Activated effector memory CD4-positive, alpha-beta T cell treated with anti-CD3 and anti-CD28 coated beads, Interleukin-2, amount 50 U/mL, for 16 hours (primary cell): ENCODE measurements at regions not wholly inside any gene's neighbourhood (a gene's known extent, or its start where the extent isn't known, plus 50 kb on each side); places are given as distances from the start of the nearest gene placed in this dataset.

Source experiments
- DNase-seq: peaks from one replicate; pipeline ENCODE4 v3.0.0-alpha.2; 2020

- no peak for DNase-seq
Measured at GRCh38 chr10:3902809-3903410, 117.9 kb upstream of the KLF6 start.

- peak; percentile 81 for DNase-seq
Measured at GRCh38 chr10:3902054-3902808, 117.2 kb upstream of the KLF6 start.

- no peak for DNase-seq
Measured at GRCh38 chr10:3901370-3901769, 116.4 kb upstream of the KLF6 start.

GRCh38 chr10:3900391-3900790 lies 115.4 kb upstream of the KLF6 start:
- no peak for DNase-seq

- no peak for DNase-seq
Measured at GRCh38 chr10:3898821-3899220, 113.8 kb upstream of the KLF6 start.

- DNase-seq: no peak
Measured at GRCh38 chr10:3897156-3897555, 112.1 kb upstream of the KLF6 start.

- DNase-seq: no peak
Measured at GRCh38 chr10:3896161-3896560, 111.2 kb upstream of the KLF6 start.

GRCh38 chr10:3895045-3895631 lies 110.1 kb upstream of the KLF6 start:
- DNase-seq: no peak

GRCh38 chr10:3893901-3894563 lies 109.0 kb upstream of the KLF6 start:
- DNase-seq: no peak

- DNase-seq: no peak
Measured at GRCh38 chr10:3892440-3893425, 107.7 kb upstream of the KLF6 start.

- DNase-seq: no peak
Measured at GRCh38 chr10:3891396-3891795, 106.4 kb upstream of the KLF6 start.

- no peak for DNase-seq
Measured at GRCh38 chr10:3890602-3891352, 105.8 kb upstream of the KLF6 start.

- DNase-seq: no peak
Measured at GRCh38 chr10:3889961-3890522, 105.0 kb upstream of the KLF6 start.

GRCh38 chr10:3887885-3888476 lies 103.0 kb upstream of the KLF6 start:
- peak; percentile 90 for DNase-seq

GRCh38 chr10:3887404-3887803 lies 102.4 kb upstream of the KLF6 start:
- no peak for DNase-seq

- DNase-seq: no peak
Measured at GRCh38 chr10:3886641-3887251, 101.7 kb upstream of the KLF6 start.

GRCh38 chr10:3886191-3886590 lies 101.2 kb upstream of the KLF6 start:
- DNase-seq: no peak

- DNase-seq: no peak
Measured at GRCh38 chr10:3882855-3883254, 97.8 kb upstream of the KLF6 start.

GRCh38 chr10:3881622-3882021 lies 96.6 kb upstream of the KLF6 start:
- no peak for DNase-seq

- DNase-seq: no peak
Measured at GRCh38 chr10:3879073-3879472, 94.1 kb upstream of the KLF6 start.
